Muscle of back (tissue), 3 donors: ENCODE measurements at regions not wholly inside any gene's neighbourhood (a gene's known extent, or its start where the extent isn't known, plus 50 kb on each side); places are given as distances from the start of the nearest gene placed in this dataset.

ENCODE experiments used
- DNase-seq, 3 donors: peaks; one replicate each; pipeline versions ENCODE4 v3.0.0 to v3.0.0-alpha.2; 2013

DNA sequence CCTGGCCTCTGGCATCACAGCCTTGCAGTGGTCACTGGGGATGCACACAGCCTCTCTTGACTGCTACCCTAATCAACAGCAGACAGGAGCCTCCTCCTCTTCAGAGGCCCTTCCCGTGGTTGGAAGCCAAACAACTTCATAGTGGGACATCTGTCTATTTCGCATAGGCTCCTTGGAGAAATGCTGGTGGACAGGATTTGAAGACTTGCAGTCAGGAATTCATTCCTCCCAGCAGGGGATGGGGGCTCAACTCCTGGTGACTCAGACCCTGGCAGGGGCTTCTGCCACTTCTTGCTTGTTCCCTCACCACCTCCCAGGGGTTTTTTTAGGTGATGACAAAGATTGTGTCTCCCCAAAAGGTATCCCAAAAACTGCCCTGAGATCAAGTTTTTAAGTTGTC is 191.7 kb upstream of the CAMK1G start:
- no peak for DNase-seq

DNA sequence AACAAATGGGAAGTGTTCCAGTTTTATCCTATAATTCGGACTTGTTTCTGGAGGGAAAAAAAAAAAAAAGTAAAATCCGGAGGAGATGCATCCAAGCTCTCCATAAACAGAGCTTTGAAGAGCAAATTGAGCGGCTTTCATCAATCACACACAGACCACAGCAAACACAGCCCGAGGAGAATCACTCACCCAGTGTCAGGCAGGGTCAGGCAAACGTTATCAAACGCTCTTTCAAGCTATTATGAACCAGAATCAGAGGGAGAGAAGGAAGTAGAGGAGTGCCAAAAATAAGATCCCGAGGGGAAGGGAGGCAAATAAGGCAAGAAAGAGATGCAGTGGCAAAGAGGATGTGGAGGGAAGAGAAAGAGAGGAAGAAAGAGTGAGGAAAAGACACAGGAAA is 188.3 kb upstream of the CAMK1G start:
- DNase-seq, result no peak

DNA sequence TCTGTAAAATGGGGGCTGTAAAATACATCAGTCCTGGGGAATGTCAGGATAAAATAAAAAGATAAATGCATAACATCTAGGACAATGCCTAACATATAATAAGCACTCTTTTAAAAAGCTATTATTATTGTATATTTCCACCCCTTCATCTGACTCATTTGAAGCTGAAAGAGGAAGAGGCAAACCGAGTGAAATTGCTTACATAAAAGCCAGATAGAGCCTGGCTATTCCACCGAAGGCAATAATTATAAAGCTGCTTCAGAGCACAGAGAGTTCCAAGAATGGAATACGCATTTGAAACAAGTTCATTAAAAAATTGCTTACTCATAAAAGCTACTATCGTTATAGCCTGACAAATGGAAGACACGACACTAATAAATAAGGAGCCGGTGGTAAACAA is 186.1 kb upstream of the CAMK1G start:
- no peak for DNase-seq

DNA sequence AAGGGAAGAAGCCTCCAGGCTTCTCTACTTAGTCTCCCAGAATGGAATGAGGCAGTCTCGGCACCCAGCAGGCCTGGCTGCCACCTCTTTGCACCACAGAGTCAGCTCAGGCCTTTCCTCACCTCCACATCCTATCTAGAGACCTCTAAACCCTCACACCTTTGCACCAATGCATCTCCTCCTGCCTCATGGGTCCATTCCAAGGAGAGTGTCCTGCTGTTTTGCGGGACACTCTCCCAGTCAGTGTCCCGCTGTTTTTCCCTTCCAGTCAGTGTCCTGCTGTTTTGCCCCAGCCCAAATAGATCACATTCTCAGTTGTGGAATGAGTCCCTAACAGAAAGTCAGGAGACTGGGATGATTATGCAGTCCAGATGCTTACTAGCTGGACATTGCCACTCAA is 185.6 kb upstream of the CAMK1G start:
- DNase-seq, result no peak

DNA sequence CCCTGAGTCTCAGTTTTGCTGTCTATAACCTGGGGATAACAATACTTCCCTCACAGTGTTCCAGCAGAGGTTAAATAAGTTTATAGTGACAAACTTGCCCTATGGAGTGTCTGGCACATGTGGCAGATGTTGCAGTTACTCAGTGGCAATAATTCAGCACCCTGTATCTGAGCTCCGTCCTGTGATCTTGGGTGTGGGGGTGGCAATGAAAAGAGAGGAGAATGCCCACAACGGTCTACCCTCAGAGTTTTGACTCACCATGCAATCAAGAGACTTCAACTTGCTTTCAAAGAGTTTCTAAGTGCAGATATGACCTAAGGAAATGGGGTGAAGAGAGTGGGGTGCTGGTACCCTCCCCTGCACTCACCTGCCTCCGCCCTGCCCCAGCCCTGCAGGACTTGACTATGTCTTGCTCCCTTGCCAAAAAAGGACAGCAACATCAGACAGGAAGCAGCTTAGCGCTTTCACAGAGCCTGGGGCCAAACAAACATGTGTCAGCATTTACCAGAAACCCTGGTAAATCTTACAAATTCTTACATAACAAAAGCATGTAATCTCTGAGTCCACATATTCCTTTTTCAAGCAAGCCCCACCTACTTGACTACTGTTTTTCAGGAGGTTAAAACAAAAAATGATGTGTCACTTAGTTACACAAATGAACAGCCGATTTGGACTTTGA is 185.1 kb upstream of the CAMK1G start:
- DNase-seq, result peak; percentile 44 to 85 (median 64)

DNA sequence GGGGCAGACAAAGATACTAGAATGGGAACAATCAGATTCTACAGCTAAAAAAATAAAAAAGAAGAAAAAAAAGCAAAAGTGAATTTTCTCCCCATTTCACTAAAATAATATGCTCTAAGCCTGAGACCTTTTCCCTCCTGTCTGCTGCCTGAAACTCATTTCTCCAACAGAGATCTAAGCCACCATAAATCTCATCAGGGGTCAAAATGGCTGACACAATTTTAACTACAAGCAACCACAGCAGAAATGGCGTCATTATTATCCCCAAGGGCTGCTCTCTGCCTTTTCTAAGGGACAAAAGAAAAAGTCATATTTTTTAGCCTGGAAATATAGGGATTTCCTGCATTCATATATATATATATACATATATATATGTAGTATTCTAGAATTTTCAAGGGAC is 183.7 kb upstream of the CAMK1G start:
- DNase-seq, result no peak

DNA sequence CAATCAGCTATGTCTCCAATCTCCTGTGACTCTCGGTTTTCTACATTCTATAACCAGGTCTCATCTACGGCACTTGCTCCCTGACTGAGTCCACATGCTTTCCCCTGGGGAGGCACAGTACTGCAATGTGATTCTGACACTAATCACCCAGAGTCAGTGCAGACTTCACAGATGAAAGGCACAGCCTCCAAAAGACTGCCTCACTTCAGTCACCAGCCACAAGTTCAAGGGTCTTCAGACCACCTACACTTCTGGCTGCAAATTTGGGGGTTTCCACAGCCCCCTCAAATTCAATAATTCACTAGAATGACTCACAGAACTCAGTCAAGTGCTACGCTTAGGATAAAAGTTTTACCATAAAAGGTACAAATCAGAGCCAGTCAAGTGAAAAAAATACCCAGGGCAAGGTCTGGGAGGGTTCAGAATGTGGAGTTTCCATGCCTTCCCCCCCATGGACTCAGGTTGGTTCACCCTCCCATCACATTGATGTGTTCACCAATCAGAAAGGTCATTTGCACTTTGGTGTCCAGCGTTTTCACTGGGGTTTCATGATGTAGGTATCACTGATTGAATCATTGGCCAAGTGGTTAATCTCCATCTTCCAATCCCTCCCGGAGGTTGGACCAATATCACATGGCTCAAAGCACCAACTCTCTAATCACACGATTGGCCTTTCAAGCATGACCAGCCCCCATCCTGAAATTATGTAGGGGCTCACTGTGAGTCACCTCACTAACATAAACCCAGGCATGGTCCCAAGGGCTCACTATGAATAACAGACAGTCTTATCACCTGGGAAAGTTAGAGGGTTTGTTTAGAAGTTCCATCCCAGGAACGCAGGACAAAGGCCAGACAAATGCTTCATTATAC is 182.9 kb upstream of the CAMK1G start:
- DNase-seq, result no peak

DNA sequence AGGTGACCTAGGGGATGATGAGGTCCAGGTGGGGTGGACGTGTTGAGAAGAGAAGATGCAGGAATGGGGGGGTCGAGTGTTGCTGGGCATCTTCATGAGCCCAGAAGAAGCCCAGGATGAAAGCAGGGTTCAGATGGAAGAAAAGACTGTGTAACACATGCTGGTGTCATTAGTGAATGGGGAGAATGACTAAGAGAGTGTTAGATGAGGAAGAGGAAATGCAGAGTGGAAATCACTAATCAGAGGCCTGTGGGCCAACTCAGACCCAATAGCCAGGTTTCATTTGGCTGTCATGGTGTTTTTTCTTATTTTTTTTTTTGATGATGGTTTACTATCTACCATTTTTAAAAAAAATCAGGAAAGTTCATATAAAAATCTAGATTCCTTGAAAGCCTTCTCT is 180.8 kb upstream of the CAMK1G start:
- no peak for DNase-seq

DNA sequence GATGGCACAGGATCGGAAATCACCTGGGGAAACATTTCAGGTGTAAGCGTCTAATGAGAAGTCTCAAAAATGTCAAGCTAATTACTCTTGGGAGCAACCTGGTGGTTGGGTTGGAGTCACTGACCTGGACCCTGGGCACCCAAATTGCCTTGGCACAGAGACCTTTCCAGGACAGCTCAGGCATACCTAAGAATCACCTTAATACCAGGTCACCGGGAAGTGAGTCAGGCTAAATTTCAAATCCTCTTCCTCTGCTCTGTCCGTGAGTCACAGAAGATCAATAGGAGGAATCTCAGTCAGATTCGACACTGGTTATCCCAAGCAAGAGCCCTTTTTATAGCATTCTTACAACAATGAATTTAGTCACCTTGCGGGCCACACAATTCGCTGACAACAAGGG is 179.6 kb upstream of the CAMK1G start:
- no peak for DNase-seq

DNA sequence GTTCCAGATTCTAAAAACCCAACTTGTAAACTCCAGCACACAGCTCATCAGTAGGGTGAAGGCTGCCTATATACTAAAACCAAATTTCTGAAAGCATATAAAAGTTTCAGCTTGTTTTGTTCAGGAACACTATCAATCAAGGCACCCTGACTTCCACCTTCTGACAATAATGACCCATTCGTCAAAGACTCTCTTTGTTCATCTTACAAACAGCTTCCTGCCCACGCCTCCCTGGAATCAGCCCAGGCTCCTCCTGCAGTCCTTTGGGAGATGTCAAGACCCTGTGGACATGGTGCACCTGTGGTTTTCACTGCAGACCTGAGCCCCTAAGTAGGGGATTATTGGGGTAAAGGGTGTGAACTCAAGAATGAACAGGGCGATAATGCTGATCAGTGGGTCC is 178.9 kb upstream of the CAMK1G start:
- DNase-seq, result no peak

DNA sequence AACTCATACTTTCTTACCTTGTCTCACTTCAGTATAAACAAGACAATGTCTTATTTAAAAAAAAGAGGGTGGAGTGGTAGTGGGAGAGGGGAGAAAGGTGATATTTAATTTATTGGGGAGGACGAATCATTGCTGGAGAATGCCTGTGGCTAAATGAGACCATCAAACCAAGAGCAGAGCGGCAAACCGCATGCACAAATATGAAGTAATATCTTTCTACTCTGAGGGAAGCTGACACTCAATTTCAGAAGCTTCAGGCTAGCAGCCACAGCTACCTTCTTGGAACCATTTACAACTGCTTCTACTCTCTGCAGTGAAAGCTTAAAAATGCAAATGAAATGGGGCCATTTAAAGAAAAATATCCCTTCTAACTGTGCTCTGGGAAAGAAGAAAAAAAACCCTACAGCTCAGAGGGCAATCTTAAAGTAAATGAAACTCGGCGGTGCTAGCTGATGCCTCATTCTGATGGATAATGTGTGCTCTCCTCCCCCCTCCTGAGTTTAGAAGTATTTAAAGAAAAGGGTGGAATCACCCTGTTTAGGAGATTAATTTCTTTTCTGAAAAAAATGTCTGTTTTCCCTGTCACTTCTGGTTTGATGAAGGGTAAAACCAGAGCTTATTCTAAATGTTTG is 178.2 kb upstream of the CAMK1G start:
- peak in 1 of 3 donors; percentile 70 for DNase-seq

DNA sequence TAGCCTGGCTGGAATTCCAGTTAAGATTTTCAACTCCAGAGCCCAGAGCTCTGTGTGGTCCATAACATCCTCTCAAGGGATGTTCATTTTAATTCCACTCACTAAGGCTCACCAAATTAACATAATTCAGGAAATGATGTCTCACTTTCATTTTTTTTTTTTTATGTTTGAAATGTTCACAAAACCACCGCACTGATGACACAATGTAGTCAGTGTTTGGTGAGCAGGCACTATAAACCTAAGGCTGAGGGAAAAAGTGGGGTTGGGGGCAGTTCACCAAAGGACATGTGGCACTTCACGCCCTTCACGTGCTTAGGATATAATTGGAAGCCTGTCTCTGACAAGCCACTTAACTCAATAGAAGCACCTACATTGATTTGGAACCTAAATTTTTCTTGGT is 177.3 kb upstream of the CAMK1G start:
- peak in 1 of 3 donors; percentile 83 for DNase-seq

DNA sequence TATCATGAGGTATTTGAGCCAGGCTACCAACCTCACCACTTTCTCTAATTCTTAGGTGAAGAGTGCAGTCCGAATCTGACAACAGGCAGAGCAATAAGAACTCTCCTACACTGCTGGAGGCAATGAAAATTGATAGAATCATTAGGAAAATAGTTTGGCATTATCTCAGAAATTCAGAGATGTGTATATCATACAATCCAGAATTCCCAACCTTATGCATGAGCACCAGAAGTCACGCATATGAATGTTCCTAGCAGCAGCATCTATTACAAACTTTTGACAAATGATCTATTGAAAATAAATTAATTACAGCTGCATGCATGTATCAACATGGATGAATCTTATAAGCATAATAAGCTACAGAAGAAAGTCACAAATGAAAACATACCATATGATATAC is 176.9 kb upstream of the CAMK1G start:
- DNase-seq, result peak in 1 of 3 donors; percentile 66

DNA sequence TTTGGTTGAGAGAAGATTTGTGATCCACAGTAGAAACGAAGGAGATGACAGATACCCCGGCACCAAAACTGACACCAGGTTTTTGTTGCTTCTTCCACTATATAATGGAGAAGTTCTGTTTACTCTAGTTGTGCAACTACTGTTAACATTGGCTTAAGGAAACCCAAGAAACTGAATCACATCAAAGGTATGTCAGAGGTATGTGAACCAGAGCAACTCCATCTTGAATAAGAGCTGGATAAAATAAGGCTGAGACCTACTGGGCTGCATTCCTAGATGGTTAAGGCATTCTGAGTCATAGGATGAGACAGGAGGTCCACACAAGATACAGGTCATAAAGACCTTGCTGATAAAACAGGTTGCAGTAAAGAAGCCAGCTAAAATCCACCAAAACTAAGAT is 173.7 kb upstream of the CAMK1G start:
- peak in 1 of 3 donors; percentile 87 for DNase-seq

DNA sequence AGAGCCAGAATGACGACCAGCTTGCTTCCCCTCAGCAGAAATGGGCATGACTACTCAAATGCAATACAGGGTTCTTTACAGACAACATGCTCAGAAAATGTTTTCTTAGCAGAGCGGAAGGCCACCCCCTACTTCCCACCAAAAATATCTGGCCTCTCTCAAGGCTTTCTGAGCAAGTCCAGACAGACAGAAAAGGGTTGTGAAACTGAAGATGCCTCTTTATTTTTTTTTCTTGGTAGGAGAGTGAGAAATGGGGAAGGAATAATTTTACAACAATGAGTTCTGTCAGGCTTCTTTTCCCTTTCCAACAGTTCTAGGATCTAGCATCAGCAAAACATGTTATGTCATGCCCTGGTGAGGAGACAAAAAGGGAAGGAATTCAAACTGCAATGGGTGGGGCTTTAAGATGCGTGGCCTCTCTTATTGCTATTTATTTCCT is 172.0 kb upstream of the CAMK1G start:
- peak; percentile 54 to 81 (median 67) for DNase-seq

DNA sequence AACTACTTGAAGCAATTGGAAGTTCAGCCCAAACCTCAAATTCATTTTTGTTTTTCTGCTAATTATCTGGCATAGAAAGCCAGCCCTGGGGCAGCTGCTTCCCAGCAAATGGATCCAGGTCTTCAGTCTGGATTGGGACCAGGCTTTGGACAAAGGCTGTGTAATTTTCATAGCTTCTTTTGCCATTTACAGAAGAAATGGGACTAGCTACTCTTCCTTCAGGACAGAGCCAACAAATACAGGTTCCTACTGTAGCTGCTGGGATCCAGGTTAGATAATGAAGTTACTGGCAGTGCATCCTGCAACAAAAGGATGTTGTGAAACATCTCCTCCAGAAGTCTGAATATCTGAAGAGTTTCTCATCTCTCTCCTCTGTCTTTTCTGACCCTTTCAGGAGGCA is 171.5 kb upstream of the CAMK1G start:
- peak in 1 of 3 donors; percentile 30 for DNase-seq

DNA sequence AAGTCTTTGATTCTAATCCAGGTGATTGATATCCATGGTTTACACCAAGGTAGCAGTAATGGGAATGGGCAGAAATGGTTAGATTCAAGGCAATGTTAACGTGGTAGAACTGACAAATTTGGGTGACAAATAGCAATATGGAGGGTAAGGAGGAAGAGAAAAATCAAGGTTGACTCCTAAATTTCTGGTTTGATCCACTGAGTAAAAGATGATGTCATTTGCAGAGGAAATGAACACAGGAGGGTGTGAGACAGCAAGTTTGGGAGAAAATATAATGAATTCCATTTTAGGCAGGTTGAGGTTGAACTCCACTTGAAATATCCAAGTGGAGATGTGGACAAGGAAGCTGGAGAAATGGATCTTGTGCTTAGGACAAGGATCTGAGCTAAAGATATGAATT is 170.9 kb upstream of the CAMK1G start:
- no peak for DNase-seq

DNA sequence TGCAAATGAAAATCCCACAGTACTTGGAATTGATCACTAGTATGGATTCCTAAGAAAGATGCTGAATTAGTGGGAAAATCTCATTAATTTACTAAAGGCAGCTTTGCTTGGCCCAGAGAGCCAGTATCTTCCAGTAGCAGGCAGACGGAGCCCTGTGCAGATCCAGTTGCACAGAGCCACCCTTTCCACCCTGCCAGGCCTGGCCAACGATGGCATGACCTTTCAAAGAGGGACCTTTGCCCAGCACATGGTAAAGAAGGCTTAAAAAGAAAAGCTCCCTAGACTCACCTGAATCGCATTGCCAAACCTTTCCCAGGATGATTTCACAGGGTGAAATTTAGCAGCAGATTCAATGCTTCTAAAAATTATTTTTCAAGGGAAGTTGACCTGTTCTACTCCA is 170.5 kb upstream of the CAMK1G start:
- DNase-seq, result no peak

DNA sequence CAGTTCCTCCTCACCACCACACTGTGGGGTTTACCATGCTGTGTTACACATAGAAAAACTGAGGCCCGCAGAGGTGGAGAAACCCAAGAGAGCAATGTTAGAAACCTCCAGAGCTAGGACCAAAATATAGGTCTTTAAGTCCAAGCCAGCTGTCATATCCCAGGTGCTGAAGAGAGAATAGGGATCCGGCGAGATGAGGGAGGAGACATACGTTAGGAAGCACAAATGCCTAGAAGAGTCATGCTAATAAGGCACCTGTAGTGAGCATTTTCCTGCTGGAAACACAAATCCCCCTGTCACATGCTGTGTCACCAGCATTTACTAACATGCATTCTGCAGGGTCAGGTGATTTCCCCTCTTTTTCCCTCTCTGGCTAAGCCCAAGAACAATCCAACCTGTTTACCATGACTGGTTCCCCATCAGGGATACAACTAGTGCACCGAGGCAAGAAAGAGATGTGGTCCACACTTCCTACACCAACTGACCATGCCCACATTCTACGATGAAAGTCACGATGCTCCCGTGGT is 168.6 kb upstream of the CAMK1G start:
- DNase-seq, result no peak

DNA sequence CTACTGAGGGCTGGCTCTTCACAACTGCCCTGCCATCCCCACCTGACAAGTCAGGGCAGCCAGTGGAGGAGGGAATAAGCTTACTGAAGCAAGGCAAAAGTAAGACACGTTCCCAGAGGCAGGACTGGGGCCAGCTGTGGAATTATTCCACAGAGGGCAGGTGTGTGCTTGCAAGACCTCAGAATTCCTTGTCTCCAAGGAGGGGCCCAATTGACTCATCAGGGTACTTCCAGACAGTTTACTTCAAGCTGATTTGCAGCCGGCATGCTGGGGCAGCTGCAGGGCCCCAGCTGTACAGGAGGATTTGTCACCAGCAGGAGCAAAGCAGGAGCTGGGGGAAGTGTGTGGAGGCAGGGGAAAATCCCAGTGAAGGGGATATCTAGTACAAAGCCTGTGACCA is 167.5 kb upstream of the CAMK1G start:
- DNase-seq, result no peak

DNA sequence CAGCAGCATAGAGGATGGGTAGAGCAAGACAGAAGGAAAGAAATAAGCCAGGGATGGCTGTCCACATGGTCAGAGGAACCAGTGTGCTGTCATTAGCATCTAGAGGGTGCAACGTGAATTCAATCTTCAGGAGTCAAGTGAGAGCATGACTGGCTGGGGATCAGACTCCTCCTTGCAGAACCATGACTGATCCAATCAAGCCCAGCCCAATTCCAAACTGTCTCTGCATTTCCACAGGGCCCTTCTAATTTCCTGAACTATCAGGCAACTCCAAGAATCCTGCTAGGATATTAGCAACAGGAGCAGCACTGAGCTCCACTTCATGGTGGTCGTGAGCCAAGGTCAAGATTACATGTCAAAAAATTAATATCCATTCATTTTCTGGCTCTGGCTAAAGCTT is 166.8 kb upstream of the CAMK1G start:
- DNase-seq, result peak in 1 of 3 donors; percentile 30

DNA sequence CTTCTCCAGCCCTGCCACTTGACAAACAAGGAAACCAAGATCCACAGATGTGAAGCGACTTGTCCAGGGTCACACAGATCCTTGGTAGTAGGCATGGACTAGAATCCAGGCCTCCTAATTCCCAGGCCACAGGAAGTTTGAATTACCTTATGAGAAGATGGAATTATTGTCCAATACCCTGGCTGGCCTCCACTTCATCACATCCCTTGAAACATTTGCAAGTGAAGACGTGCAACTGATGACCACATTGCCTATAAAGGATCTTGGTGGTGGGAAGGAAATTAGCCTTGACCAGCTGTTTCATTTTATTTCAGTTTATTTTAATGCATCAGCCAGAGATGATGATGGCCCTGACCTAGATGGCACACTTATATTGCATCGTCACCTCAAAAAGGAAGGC is 165.8 kb upstream of the CAMK1G start:
- peak in 1 of 3 donors; percentile 26 for DNase-seq

DNA sequence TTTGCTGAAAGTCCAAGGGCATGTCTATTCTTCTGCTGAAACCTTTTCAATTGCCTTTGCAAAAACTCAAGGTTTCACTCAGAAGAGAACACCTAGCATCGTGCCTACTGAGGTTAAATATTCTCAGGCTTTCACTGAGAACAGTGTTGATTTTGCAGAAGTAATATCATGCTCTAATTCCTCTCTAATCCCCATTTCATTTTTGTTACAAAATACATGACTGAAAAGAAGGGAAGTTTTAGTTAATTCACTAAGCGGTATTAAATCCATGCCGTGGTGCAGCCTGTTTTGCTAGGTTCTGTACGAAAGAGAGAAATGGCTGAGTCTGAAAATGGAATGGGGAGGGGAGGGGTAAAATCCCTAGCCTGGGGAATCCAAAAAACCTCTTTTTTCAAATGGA is 163.2 kb upstream of the CAMK1G start:
- no peak for DNase-seq
